Liver (tissue), 7 donors: ENCODE measurements at regions not wholly inside any gene's neighbourhood (a gene's known extent, or its start where the extent isn't known, plus 50 kb on each side); places are given as distances from the start of the nearest gene placed in this dataset.

ENCODE experiments used
- DNase-seq: peaks from one replicate; pipeline ENCODE4 v3.0.0-alpha.2; 2017; ENCODE audit warnings: low spot score
- H3K27ac ChIP-seq, 2 donors: one replicate each; pipeline ENCODE4 v1.7.0; 2013; ENCODE audit warnings: inconsistent platforms in 2 of 2, low read length in 2 of 2, control low read depth in 1 of 2, low read depth in 1 of 2, mild to moderate bottlenecking in 1 of 2
- H3K27me3 ChIP-seq, 4 donors: one replicate each; pipeline versions ENCODE4 v1.6.1 to v1.7.0; 2013; ENCODE audit warnings: low read length in 3 of 4, inconsistent platforms in 1 of 4, mild to moderate bottlenecking in 1 of 4, moderate library complexity in 1 of 4; ENCODE audit not compliant: control insufficient read depth in 4 of 4, insufficient read depth in 4 of 4
- H3K36me3 ChIP-seq, 4 donors: one replicate each; pipeline versions ENCODE4 v1.6.1 to v1.7.0; 2013; ENCODE audit warnings: low read length in 3 of 4, mild to moderate bottlenecking in 3 of 4, low read depth in 1 of 4, moderate library complexity in 1 of 4; ENCODE audit not compliant: control insufficient read depth in 4 of 4, insufficient read depth in 3 of 4
- H3K4me1 ChIP-seq, 4 donors: one replicate each; pipeline versions ENCODE4 v1.6.1 to v1.7.0; 2013; ENCODE audit warnings: low read length in 3 of 4, mild to moderate bottlenecking in 3 of 4, moderate library complexity in 1 of 4; ENCODE audit not compliant: control insufficient read depth in 4 of 4, insufficient read depth in 4 of 4
- H3K4me3 ChIP-seq, 3 donors: one replicate each; pipeline versions ENCODE4 v1.6.1 to v1.7.0; 2013; ENCODE audit warnings: low read length in 3 of 3, control low read depth in 1 of 3, low read depth in 1 of 3, mild to moderate bottlenecking in 1 of 3
- H3K9ac ChIP-seq, 2 donors: one replicate each; pipeline ENCODE4 v1.7.0; 2013; ENCODE audit warnings: low read length in 2 of 2, mild to moderate bottlenecking in 2 of 2, moderate library complexity in 2 of 2, control low read depth in 1 of 2, low read depth in 1 of 2
- H3K9me3 ChIP-seq, 4 donors: one replicate each; pipeline versions ENCODE4 v1.6.1 to v1.7.0; 2013; ENCODE audit warnings: low read length in 3 of 4; ENCODE audit not compliant: control insufficient read depth in 4 of 4
- ATF3 ChIP-seq: IDR thresholded peaks from 2 replicates; pipeline ENCODE4 v1.6.1; 2016; ENCODE audit warnings: antibody characterized with exemption
- FOXA1 ChIP-seq: IDR thresholded peaks from 2 replicates; pipeline ENCODE4 v1.6.1; 2016; ENCODE audit warnings: antibody characterized with exemption
- FOXA2 ChIP-seq: IDR thresholded peaks from 2 replicates; pipeline ENCODE4 v1.6.1; 2016; ENCODE audit warnings: antibody characterized with exemption
- GABPA ChIP-seq, 2 donors: IDR thresholded peaks in 1 of 2; conservative IDR thresholded peaks in 1 of 2; 2 replicates each; pipeline ENCODE4 v1.6.1; 2016; ENCODE audit warnings: antibody characterized with exemption in 2 of 2, mild to moderate bottlenecking in 1 of 2, moderate library complexity in 1 of 2
- HNF4A ChIP-seq, 2 donors: conservative IDR thresholded peaks; 2 replicates each; pipeline ENCODE4 v1.6.1; 2016; ENCODE audit warnings: antibody characterized with exemption in 2 of 2, mild to moderate bottlenecking in 2 of 2
- HNF4G ChIP-seq: IDR thresholded peaks from 2 replicates; pipeline ENCODE4 v1.6.1; 2016; ENCODE audit warnings: antibody characterized with exemption
- JUND ChIP-seq, 2 donors: IDR thresholded peaks; 2 replicates each; pipeline ENCODE4 v1.6.1; 2016; ENCODE audit warnings: antibody characterized with exemption in 2 of 2
- MAX ChIP-seq: IDR thresholded peaks from 2 replicates; pipeline ENCODE4 v1.6.1; 2016; ENCODE audit warnings: antibody characterized with exemption
- NR2F2 ChIP-seq: IDR thresholded peaks from 2 replicates; pipeline ENCODE4 v1.6.1; 2016; ENCODE audit warnings: antibody characterized with exemption
- RAD21 ChIP-seq, 2 donors: IDR thresholded peaks; 2 replicates each; pipeline ENCODE4 v1.6.1; 2016; ENCODE audit warnings: antibody characterized with exemption in 2 of 2, mild to moderate bottlenecking in 2 of 2
- REST ChIP-seq: IDR thresholded peaks from 2 replicates; pipeline ENCODE4 v1.6.1; 2016; ENCODE audit warnings: antibody characterized with exemption, mild to moderate bottlenecking
- RXRA ChIP-seq, 2 donors: IDR thresholded peaks; 2 replicates each; pipeline ENCODE4 v1.6.1; 2017 to 2018; ENCODE audit warnings: antibody characterized with exemption in 2 of 2, mild to moderate bottlenecking in 1 of 2
- SP1 ChIP-seq: IDR thresholded peaks from 2 replicates; pipeline ENCODE4 v1.6.1; 2018; ENCODE audit warnings: antibody characterized with exemption, mild to moderate bottlenecking
- TAF1 ChIP-seq: conservative IDR thresholded peaks from 2 replicates; pipeline ENCODE4 v1.6.1; 2016; ENCODE audit warnings: antibody characterized with exemption, mild to moderate bottlenecking
- YY1 ChIP-seq: IDR thresholded peaks from 2 replicates; pipeline ENCODE4 v1.6.1; 2016; ENCODE audit warnings: antibody characterized with exemption, mild to moderate bottlenecking
- ZBTB33 ChIP-seq: IDR thresholded peaks from 2 replicates; pipeline ENCODE4 v1.6.1; 2016; ENCODE audit warnings: antibody characterized with exemption
- WGBS: extraction: QIAGEN DNeasy Blood & Tissue Kit; methylation state at CpG from one replicate; pipeline ENCODE4 v1.1.7; 2013; 5-methylcytosine and 5-hydroxymethylcytosine counted together
- donor health status: healthy.
- donor health status: healthy.
- donor health status: healthy.
- donor health status: healthy.

GRCh38 chr15:68000754-68001153 lies 53.4 kb upstream of the PIAS1 start:
- H3K4me1 ChIP-seq = no peaks in the 10 kb centered on the region
- no peak overlapping the region for H3K27ac ChIP-seq
- no peak for DNase-seq
- no peaks in the 10 kb centered on the region for H3K36me3 ChIP-seq
- H3K27me3 ChIP-seq = no peaks in the 10 kb centered on the region
- H3K9me3 ChIP-seq = no peaks in the 10 kb centered on the region
- no peak overlapping the region for H3K4me3 ChIP-seq
- TF ChIP-seq ZBTB33 (no peak), HNF4G (no peak), FOXA1 (no peak), HNF4A (conservative IDR thresholded peaks at IDR 0.05) (no peak), RXRA (IDR thresholded peaks at IDR 0.05) (no peak), MAX (no peak), YY1 (no peak), TAF1 (no peak), RAD21 (IDR thresholded peaks at IDR 0.05) (no peak)
- no peak overlapping the region for H3K9ac ChIP-seq

GRCh38 chr15:68001811-68002210 lies 52.3 kb upstream of the PIAS1 start:
- WGBS = 89% methylated on average over 4 of the region's 4 CpGs
- H3K27ac ChIP-seq = no peak overlapping the region
- DNase-seq = no peak
- H3K36me3 ChIP-seq = no peaks in the 10 kb centered on the region
- no peaks in the 10 kb centered on the region for H3K4me1 ChIP-seq
- H3K27me3 ChIP-seq = no peaks in the 10 kb centered on the region
- H3K9me3 ChIP-seq = no peaks in the 10 kb centered on the region
- TF ChIP-seq RAD21 (IDR thresholded peaks at IDR 0.05) (no peak), ATF3 (no peak), FOXA1 (no peak), RXRA (IDR thresholded peaks at IDR 0.05) (no peak)
- no peak overlapping the region for H3K4me3 ChIP-seq
- H3K9ac ChIP-seq = no peak overlapping the region

GRCh38 chr15:68003297-68003696 lies 50.8 kb upstream of the PIAS1 start:
- no peaks in the 10 kb centered on the region for H3K4me1 ChIP-seq
- 87% methylated on average over 6 of the region's 6 CpGs for WGBS
- H3K36me3 ChIP-seq = no peaks in the 10 kb centered on the region
- H3K27me3 ChIP-seq = no peaks in the 10 kb centered on the region
- H3K27ac ChIP-seq = no peak overlapping the region
- no peak for TF ChIP-seq HNF4A (conservative IDR thresholded peaks at IDR 0.05)
- no peak for TF ChIP-seq TAF1
- TF ChIP-seq MAX = no peak
- TF ChIP-seq NR2F2 = no peak
- TF ChIP-seq ATF3 = no peak
- TF ChIP-seq JUND (IDR thresholded peaks at IDR 0.05) = no peak
- no peak for TF ChIP-seq RAD21 (IDR thresholded peaks at IDR 0.05)
- no peak for TF ChIP-seq SP1
- TF ChIP-seq REST = no peak
- no peak for TF ChIP-seq FOXA2
- TF ChIP-seq FOXA1 = no peak
- TF ChIP-seq GABPA (IDR thresholded peaks at IDR 0.05 in 1 of 2, conservative IDR thresholded peaks at IDR 0.05 in 1 of 2) = no peak
- TF ChIP-seq RXRA (IDR thresholded peaks at IDR 0.05) = no peak
- no peak for TF ChIP-seq ZBTB33
- no peak overlapping the region for H3K9ac ChIP-seq
- no peaks in the 10 kb centered on the region for H3K9me3 ChIP-seq
- H3K4me3 ChIP-seq = no peak overlapping the region
- no peak for DNase-seq
